Inflammatory macrophage treated with lipopolysaccharide for 4 hours (primary cell): ENCODE measurements at regions not wholly inside any gene's neighbourhood (a gene's known extent, or its start where the extent isn't known, plus 50 kb on each side); places are given as distances from the start of the nearest gene placed in this dataset.
"Not testable (repeated sequence)": the region's sequence is repeated elsewhere in the genome, so short reads cannot be mapped to it uniquely, and the experiment has no call there.

Source experiments
- DNase-seq: peaks from one replicate; pipeline ENCODE4 v3.0.0-alpha.2; 2020

DNA sequence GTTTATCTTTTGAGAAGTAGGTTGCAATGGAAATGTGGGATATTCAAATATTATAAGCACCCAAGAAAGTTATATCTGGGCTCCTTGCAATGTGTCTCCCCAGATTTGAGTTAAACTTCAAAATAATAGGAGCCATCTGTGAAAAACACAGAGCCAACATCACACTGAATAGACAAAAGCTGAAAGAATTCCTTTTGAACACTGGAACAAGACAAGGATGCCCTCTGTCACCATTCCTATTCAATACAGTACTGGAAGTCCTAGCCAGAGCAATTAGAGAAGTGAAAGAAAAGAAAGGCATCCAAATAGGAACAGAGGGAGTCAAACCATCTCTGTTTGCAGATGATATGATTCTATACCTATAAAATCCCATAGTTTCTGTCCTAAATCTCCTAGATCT lies 114.3 kb upstream of the IL1RAPL1 start:
- no peak for DNase-seq

DNA sequence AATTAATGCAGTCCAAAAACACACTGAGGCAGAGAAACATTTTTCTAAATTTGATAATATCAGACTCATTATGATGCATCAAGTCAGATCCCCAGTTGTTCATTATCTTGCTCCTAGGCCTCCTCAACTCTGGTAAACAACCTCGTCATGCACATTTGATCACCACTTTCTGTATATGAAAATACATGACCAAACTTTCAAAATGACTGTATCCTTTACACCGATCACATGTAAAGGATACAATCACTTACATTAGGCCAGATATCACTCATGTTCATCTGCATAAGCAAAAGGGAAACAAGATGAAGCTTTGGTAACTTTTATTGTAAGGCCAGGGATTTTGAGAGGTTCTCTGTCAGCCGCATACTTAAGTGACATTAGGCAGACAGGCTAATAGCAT lies 99.4 kb upstream of the IL1RAPL1 start:
- DNase-seq = no peak

- no peak for DNase-seq
These were observed 95.9 kb upstream of the IL1RAPL1 start for GRCh38 chrX:28491322-28491721.

DNA sequence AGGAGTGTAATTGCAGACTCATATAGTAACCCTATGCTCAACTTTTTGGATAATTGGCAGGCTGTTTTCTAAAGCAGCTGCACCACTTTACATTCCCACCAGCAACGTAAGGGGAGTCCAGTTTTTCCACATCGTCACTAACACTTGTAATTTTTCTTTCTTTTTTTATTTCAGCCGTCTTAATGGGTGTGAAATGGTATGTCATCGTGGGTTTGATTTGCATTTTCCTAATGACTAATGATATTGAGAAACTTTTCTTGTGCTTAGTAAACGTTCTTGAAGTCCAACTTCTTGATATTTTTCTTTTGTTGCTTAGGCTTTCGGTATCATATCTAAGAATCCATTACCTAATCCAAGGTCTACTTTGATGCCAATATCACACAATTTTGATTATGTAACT lies 95.3 kb upstream of the IL1RAPL1 start:
- peak; percentile 35 for DNase-seq

GRCh38 chrX:28498658-28499057 lies 88.6 kb upstream of the IL1RAPL1 start:
- DNase-seq = no peak

DNA sequence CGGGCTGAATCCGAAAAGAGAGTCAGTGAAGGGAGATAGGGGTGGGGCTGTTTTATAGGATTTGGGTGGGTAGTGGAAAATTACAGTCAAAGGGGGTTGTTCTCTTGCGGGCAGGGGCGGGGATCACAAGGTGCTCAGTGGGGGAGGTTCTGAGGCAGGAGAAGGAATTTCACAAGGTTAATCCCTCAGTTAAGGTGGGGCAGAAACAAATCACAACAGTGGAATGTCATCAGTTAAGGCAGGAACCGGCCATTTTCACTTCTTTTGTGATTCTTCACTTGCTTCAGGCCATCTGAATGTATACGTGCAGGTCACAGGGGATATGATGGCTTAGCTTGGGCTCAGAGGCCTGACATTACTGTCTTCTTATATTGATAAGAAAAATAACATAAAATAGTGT lies 84.6 kb upstream of the IL1RAPL1 start:
- not testable (repeated sequence) for DNase-seq

DNA sequence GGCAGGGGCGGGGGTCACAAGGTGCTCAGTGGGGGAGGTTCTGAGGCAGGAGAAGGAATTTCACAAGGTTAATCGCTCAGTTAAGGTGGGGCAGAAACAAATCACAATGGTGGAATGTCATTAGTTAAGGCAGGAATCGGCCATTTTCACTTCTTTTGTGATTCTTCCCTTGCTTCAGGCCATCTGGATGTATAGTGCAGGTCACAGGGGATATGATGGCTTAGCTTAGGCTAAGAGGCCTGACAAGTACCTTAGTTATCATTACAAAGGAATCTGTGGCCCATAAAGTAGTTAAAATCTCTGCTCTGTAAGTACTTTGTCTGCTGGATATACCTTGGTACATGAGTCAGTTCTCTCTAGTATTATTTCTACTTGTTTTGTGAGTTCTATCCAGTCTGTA lies 79.6 kb upstream of the IL1RAPL1 start:
- DNase-seq = not testable (repeated sequence)

DNA sequence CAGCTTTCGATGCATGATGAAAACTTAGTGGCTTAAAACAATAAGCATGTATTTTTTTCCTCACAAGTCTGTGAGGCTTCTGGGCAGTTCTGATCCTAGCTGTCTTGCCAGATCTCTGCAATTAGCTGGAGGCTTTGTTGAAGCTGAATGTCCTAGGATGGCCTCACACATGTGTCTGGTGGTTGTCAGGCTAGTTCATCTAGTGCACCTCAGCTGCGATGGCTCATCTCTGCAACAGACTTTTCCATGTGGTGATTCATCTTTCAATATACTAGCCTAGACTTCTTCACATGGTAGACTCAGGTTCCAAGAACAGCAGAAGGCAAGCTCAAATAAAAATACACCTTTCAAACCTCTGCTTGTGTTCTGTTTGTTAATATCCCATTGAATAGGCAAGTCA lies 66.5 kb upstream of the IL1RAPL1 start:
- DNase-seq = no peak

- not testable (repeated sequence) for DNase-seq
These were observed 58.9 kb upstream of the IL1RAPL1 start for GRCh38 chrX:28528354-28528753.
